ENCODE measurements at regions not wholly inside any gene's neighbourhood (a gene's known extent, or its start where the extent isn't known, plus 50 kb on each side); places are given as distances from the start of the nearest gene placed in this dataset.

DNA sequence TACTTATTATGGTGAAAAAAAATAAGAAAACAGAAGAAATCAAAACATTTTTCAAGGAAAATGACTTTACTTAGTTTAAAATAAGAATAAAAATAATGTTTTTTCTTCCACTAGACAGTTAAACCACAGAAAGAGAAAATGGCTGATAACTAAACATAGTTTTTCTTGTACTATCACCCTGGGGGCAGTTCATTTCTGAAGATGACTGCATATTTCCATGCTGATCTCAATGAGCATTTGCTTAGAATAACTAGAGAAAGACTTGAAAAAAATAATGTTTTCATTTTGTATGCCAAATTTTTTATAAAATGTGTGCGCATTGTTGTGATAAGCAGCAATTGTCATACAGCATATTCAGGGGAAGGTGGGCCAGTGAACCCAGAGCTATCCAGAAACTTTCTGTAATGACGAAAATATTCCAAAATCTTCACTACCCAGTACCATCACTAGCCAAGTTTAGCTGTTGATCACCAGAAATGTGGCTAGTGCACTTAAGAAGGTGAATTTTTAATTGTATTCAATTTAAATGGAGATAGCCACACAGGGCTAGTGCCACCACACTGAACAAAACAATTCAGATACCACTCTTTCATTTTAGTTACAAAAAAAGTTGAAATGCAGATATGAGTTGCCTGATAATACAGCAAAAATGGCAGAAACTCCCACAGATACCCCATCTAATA, 513.4 kb upstream of the NETO1 start:
- DNase-seq: no peak
- H3K4me3 ChIP-seq: no peak overlapping the region
- H3K27me3 ChIP-seq (ENCODE audit: low read depth): no peaks in the 10 kb centered on the region
- H3K36me3 ChIP-seq: no peaks in the 10 kb centered on the region
- TF ChIP-seq, protein P1, sequence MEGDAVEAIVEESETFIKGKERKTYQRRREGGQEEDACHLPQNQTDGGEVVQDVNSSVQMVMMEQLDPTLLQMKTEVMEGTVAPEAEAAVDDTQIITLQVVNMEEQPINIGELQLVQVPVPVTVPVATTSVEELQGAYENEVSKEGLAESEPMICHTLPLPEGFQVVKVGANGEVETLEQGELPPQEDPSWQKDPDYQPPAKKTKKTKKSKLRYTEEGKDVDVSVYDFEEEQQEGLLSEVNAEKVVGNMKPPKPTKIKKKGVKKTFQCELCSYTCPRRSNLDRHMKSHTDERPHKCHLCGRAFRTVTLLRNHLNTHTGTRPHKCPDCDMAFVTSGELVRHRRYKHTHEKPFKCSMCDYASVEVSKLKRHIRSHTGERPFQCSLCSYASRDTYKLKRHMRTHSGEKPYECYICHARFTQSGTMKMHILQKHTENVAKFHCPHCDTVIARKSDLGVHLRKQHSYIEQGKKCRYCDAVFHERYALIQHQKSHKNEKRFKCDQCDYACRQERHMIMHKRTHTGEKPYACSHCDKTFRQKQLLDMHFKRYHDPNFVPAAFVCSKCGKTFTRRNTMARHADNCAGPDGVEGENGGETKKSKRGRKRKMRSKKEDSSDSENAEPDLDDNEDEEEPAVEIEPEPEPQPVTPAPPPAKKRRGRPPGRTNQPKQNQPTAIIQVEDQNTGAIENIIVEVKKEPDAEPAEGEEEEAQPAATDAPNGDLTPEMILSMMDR (IDR thresholded peaks at IDR 0.05; ENCODE audit: borderline replicate concordance): no peak
- H3K4me1 ChIP-seq: no peaks in the 10 kb centered on the region
- H3K9me3 ChIP-seq (replicated peaks): peaks cover 5% of the 10 kb centered on the region
- no peak overlapping the region for H3K27ac ChIP-seq (replicated peaks)
- intact Hi-C loops (cut with micrococcal nuclease): loop anchor here (10.0 kb wide), 1 partner anchor 466 kb away; no protein-coding TSS in a partner anchor

DNA sequence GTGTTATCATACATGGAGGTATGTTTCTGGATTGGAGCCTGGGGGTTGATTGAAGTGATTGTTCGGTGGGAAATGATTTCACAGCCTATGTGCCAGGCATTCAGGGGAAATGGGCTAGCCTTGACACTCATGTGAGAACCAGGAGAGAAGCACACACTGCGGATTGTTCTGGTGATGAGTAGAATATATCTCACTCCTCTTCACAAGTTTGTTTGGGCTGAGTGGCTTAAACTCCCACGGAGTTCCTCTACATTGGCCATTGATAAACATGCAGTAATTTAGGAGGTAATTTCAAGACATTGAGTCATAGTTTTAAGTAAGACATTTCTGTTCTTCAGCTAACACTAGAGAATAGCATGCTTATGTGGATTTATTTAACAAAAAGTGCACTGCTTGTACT, 498.9 kb upstream of the NETO1 start:
- intact Hi-C loops (cut with micrococcal nuclease): no loop called here
- TF ChIP-seq, protein P1 (IDR thresholded peaks at IDR 0.05; ENCODE audit: borderline replicate concordance): no peak
- H3K36me3 ChIP-seq: no peaks in the 10 kb centered on the region
- no peak overlapping the region for H3K4me3 ChIP-seq
- no peaks in the 10 kb centered on the region for H3K27me3 ChIP-seq (ENCODE audit: low read depth)
- no peak overlapping the region for H3K27ac ChIP-seq (replicated peaks)
- peaks cover 19% of the 10 kb centered on the region for H3K9me3 ChIP-seq (replicated peaks)
- H3K4me1 ChIP-seq: no peaks in the 10 kb centered on the region
- no peak for DNase-seq

DNA sequence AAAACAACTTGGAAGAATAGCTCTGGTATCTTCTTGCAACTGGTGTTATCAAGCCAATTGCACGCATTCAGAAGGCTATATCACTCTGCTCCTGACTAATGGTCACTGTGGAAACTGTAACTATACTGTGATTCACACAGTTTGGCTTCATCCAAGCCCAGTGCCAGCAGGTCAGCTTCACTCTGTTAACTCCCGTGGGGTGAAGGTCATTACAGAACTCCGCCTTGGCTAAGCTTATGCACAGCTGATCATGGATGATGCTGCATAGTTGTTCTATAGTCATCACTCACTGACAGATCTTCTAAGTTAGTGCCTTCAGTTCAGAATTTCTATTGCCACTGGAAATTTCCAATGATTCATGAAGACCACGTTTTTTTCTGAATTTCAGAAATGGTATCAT, 497.2 kb upstream of the NETO1 start:
- Histone ChIP-seq H3K36me3 (no peaks in the 10 kb centered on the region), H3K4me1 (no peaks in the 10 kb centered on the region), H3K27me3 (ENCODE audit: low read depth) (no peaks in the 10 kb centered on the region), H3K9me3 (replicated peaks) (peaks cover 5% of the 10 kb centered on the region), H3K4me3 (no peak overlapping the region), H3K27ac (replicated peaks) (no peak overlapping the region)
- DNase-seq: no peak
- TF ChIP-seq, protein P1 (IDR thresholded peaks at IDR 0.05; ENCODE audit: borderline replicate concordance): no peak
- intact Hi-C loops (cut with micrococcal nuclease): no loop called here

DNA sequence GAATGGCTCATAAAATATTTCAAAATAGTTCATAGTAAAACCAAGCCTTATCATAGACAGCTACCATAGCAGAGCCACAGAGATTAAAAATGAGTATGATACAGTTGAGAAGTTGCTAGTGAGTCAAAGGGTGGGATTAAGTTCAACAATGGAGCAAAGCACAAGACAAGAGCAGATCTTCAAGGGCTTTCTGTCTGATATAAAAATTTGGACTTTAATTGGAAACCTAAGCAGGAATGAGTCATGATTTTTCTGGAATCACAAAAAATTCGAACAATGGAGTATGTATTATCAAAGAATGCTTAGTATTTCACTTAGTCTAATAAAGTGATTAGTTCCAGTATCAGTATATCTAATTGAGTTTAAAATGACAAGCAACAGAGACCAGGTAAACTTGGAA, 487.3 kb upstream of the NETO1 start:
- no peak for DNase-seq
- Histone ChIP-seq H3K4me1 (no peaks in the 10 kb centered on the region), H3K27me3 (ENCODE audit: low read depth) (no peaks in the 10 kb centered on the region), H3K27ac (replicated peaks) (no peak overlapping the region), H3K4me3 (no peak overlapping the region), H3K36me3 (no peaks in the 10 kb centered on the region), H3K9me3 (replicated peaks) (no peaks in the 10 kb centered on the region)
- intact Hi-C loops (cut with micrococcal nuclease): no loop called here
- TF ChIP-seq, protein P1 (IDR thresholded peaks at IDR 0.05; ENCODE audit: borderline replicate concordance): no peak

DNA sequence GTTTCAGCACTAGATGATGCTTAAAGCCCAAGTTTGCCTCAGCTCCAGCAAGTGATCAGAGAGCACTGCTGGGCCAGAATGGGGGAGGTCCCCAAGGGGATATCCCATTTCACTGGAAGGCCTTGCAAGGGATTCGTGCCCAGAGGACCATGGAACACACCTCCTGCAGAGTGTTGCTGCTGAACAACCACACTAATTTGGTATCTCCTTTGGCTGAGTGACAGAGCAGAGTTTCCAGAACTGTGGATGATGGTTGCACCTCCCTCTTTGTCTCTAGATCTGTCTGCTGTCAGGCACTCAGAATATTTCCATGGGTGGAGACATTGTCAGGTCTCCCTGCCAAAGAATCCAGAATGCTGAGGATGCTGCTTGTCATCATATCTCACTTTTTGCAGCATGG, 484.8 kb upstream of the NETO1 start:
- no peak for DNase-seq
- Histone ChIP-seq H3K36me3 (no peaks in the 10 kb centered on the region), H3K4me1 (no peaks in the 10 kb centered on the region), H3K27me3 (ENCODE audit: low read depth) (no peaks in the 10 kb centered on the region), H3K4me3 (no peak overlapping the region), H3K27ac (replicated peaks) (no peak overlapping the region), H3K9me3 (replicated peaks) (no peaks in the 10 kb centered on the region)
- intact Hi-C loops (cut with micrococcal nuclease): no loop called here
- TF ChIP-seq, protein P1 (IDR thresholded peaks at IDR 0.05; ENCODE audit: borderline replicate concordance): no peak

All from left ventricle myocardium inferior (tissue), 1 donor.